Dermis microvascular lymphatic vessel endothelial cell (primary cell): ENCODE measurements at regions not wholly inside any gene's neighbourhood (a gene's known extent, or its start where the extent isn't known, plus 50 kb on each side); places are given as distances from the start of the nearest gene placed in this dataset.

ENCODE experiments used
- DNase-seq, 2 donors: peaks; one replicate each; pipeline versions ENCODE4 v3.0.0 to v3.0.0-alpha.2; 2010; ENCODE audit warnings: low read depth in 2 of 2

DNA sequence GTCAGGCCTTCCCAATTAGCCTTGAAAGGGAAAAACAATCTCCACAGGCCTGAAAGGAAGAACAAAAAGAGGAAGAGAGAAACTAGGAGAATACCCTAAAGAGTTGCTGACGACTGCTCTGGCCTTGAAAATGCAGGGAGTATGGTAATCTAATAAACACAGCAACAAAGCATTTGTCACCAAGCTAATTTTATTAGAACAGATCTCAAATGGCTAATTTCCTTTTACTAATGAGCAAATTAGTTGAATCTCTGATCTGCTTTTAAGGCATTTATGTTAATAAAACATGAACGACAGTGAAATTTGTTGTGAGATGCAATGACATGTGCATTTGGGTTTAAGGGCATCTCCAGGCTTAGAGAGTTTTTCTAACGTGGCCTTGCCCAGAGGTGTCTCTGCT is 212.2 kb downstream of the BUD13 start:
- no peak for DNase-seq

GRCh38 chr11:116558504-116559211 is 214.1 kb downstream of the BUD13 start:
- DNase-seq: peak; percentile 82 to 88

DNA sequence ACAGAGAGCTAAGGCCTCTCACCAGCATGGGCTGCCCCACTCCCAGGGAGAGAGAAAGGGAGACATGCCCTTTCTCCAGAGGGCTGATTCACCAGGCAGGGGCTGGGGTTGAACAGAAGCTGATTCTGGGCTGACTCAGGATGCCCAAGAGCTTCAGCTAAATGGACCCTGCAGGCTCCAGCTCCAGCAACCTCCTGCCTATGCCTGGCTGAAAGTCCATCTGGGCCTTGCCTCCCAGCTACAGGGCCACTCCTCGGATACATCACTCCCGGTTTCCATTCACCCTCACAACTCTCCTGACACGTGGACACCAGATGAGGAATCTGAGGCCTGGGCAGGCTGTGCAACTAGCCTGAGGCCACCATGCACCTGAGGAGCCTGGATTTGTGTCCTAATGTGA is 215.5 kb downstream of the BUD13 start:
- DNase-seq: no peak

DNA sequence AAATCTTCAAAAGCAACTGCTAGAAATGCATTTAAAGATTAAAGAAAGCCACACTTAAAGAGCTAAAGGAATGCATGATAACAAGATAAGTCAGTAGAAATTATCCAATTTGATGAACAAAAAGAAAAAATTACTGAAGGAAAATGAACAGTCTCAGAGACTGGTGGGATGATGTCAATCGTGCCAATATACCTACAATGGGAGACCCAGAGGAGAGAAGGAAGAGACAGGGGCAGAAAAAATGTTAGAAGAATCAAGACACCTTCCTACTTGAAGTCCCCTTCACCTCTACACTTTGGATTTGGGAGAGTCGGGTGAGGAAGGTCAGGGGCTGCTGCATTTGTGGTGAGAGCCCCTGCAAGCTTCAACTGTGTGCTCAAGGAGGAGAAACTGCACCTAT is 216.3 kb downstream of the BUD13 start:
- no peak for DNase-seq

DNA sequence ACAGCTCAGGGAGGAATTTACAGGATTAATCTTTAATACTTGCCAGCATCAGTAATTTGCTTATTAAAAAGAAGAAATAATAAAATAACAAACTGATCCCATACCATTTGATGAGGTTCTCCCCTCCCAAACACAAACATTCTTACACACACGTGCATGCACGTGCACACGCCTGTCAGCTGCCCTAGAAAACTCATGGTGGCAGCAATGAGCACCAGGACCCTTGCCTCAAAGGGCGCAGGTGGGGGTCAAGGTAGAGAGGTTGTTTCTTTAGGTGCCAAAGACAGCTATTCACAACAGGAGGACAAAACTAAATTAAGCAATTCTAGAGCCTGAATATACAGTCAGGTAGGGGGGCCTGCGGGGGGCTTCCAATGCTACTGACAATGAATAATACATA is 219.3 kb downstream of the BUD13 start:
- DNase-seq: no peak

GRCh38 chr11:116551576-116551975 is 221.2 kb downstream of the BUD13 start:
- no peak for DNase-seq

GRCh38 chr11:116548256-116548655 is 224.5 kb downstream of the BUD13 start:
- DNase-seq: no peak

DNA sequence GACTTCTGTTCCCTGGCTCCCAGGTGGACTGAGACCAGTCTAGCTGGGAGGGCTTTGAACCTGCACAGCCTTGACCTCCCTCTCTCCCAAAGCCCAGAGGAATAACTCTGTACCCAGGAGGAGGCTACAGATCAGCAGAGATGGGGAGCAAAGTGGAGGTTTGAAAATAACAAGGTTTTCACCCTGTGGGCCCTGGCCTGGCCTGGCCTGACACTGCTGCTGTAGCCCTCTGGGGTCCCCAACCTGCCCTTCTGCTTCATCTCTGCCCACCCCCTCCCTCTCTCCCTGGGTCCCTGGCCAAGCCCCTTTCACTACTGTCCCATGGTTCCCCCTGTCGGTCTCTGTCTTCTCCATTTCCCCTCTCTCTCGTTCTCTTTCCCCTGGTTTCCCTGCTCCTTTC is 225.2 kb downstream of the BUD13 start:
- DNase-seq: no peak

DNA sequence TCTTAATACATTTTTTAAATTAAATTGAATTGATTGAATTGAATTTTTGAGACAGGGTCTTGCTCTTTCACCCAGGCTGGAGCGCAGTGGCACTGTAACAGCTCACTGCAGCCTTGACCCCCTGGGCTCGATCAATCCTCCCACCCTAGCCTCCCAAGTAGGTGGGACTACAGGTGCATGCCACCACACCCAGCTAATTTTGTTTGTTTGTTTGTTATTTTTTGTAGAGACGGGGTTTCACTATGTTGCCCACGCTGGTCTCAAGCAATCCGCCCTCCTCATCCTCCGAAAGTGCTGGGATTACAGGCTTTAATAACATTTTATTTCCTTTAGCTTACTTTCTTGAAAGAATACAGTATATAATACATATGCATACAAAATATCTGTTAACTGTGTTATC is 226.9 kb downstream of the BUD13 start:
- no peak for DNase-seq

GRCh38 chr11:116544721-116545120 is 228.1 kb downstream of the BUD13 start:
- no peak for DNase-seq

DNA sequence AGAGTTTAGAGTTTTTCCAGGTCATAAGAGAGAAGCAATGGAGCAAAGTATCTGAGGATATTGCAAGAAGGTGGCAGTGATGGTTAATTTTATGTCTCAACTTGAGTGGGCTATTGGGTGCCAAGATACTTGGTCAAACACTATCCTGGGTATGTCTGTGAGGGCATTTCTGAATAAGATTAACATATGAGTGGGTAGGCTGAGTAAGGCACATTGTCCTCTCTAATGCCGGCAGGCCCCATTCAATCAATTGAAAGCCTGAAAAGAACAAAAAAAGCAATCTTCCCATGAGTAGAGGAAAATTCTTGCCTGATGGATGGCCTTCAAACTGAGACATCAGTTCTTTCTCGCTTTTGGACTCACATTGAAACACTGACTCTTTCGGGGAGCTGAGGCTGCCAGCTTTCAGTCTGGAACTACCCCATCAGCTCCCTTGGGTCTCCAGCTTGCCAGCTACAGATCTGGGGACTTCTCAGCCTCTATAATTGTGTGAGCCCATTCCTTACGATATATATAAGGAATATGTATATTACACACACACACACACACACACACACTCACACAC is 228.8 kb downstream of the BUD13 start:
- DNase-seq: no peak

GRCh38 chr11:116543099-116543498 is 229.7 kb downstream of the BUD13 start:
- no peak for DNase-seq

GRCh38 chr11:116542406-116542805 is 230.4 kb downstream of the BUD13 start:
- DNase-seq: no peak

DNA sequence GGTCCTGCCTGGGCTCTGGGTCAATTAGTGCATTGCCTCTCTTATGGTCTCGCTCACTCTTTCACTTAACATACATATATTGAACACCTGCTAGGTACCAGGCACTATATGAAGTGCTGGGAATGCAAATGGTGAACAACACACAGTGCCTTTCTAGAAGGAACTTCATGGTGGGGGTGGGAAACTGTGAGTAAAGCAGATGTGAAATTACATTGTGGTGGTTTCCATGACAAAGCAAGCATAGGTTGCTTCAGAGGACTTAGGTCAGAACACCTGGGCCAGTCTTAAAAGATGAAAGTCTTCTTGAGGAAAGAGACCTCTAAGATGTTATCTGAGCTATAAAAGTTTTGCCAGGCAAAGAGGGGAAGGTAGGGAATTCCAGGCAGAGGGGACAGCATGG is 231.3 kb downstream of the BUD13 start:
- no peak for DNase-seq

DNA sequence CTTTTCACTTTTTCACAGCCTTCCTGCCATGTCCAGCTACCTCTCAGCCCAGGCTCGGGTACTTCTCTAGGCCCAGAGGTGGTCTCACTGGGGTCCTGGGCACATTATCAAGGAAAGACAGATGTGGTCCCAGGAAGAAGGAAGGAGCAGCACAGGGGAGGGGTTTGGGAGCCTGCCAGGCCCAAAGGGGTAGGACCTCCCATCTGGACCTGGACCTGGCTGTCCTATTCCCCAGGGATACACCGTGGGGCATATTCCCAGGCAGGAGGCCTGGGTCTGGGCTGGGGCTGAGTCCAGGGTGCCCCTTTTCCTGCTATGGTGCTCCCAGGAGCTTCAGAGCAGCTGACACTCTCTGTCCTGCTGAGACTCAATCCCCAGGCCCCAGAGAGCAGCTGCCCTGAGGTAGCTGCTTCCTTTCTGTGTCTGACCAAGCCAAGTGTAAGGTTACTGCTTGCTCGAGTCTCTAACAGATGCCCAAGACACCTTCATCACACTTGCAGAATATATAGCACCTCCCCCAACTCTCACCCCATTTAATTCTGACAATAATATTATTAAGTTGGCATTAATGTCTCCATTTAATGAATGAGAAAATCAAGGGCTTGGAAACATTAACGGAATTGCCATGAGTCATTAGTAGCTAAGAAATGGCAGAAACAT is 232.0 kb downstream of the BUD13 start:
- no peak for DNase-seq

DNA sequence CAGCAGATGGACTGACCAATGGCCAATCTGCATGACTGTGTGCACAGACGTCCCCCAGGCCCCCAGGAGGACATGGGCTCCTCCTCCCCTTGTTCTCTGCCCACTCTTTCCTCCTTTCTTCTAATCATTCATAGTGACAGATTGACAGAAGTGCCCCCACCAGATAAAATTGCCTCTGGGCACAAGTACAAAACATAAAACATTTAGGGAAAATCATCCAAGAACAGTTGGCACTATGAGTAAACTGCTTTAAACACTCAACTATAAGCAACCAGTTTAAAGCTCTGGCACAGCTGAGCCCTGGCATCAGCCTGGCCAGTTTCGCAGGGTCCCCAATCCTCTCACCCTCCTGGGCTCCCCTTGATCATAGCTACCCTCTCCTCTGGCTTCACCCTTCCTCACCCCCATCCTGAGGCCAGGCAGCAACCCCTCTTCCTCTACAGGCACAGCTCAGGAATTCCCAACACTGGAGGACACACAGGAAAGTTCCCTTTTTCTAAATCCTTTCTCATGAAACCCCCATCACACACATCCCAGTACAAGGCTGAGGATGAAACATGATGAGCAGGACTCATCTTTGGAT is 232.9 kb downstream of the BUD13 start:
- DNase-seq: no peak

- no peak for DNase-seq
These were observed 233.6 kb downstream of the BUD13 start for GRCh38 chr11:116539211-116539610.

DNA sequence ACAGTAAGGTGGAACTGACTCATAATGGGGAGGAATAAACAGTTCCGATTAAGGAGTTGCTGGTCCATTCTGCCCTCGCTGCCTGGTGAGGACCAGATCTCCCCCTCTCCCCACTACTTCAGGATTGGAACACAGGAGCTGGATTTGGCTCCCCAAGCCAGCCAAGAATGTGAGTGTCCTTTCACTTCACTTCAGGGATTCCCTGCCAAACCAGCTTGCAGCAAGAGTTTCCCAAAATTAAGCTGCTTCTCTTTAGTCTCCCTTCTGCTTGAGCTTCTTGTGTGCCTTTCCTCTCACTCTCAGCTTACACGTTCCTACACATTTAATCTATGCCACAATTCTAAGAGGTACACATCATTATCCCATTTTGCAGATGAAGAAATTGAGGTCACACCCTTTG is 234.1 kb downstream of the BUD13 start:
- DNase-seq: no peak

- DNase-seq: no peak
These were observed 235.1 kb downstream of the BUD13 start for GRCh38 chr11:116537709-116538108.

DNA sequence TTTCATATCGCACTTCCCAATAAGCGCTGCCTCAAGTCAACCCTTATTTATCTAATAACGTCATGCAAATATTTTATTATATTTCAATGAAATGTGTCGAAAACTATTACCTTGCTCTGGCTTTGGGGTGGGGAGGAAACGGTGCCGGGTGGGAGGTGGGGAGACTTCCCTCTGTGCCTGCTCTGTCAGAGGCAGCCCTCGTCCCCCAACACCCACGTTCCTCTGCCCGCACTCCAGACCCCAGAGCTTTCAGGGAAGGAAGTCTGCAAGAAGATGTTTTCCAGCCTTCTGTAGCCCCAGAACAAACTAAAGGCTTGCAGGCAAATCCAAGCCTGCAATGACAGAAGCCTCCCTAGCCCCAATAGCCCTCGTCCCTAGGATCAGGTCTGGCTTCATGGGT is 235.7 kb downstream of the BUD13 start:
- no peak for DNase-seq

GRCh38 chr11:116536416-116536815 is 236.4 kb downstream of the BUD13 start:
- DNase-seq: no peak

- no peak for DNase-seq
These were observed 236.8 kb downstream of the BUD13 start for GRCh38 chr11:116535994-116536393.

DNA sequence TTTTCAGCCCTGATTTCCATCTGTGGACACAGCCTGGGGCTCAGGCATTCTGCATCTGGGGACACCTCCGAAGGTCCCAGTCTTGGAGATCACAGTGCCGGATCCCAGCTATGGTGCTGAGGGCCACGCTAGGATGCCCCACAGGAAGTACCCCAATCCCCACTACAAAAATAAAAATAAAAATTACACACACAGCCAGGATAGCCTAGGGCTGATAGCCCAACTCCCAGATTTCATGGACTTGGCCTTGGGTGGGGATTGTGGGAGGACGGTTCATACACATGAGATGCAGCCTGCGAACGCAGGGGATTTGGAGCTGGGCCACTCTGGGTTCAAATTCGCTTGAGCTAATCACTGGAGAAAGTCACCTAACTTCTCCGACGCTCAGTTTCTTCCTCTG is 237.7 kb downstream of the BUD13 start:
- no peak for DNase-seq
